Fibroblast of the aortic adventitia (primary cell): ENCODE measurements at regions not wholly inside any gene's neighbourhood (a gene's known extent, or its start where the extent isn't known, plus 50 kb on each side); places are given as distances from the start of the nearest gene placed in this dataset.

Experiments
- DNase-seq: peaks from one replicate; pipeline ENCODE4 v3.0.0-alpha.2; 2010; ENCODE audit warnings: low read depth
- H3K4me3 ChIP-seq: 2 replicates; pipeline ENCODE4 v1.5.1; 2011; ENCODE audit warnings: low read depth, mild to moderate bottlenecking, control low read depth, low read length, moderate library complexity
- CTCF ChIP-seq: IDR thresholded peaks from 2 replicates; pipeline ENCODE4 v1.5.1; 2011; ENCODE audit warnings: mild to moderate bottlenecking, low read length, control low read depth, inconsistent platforms; ENCODE audit not compliant: insufficient read depth

GRCh38 chr4:45030059-45030458, 303.7 kb upstream of the GNPDA2 start:
- no peak for TF ChIP-seq CTCF
- no peak for DNase-seq
- H3K4me3 ChIP-seq = no peak overlapping the region

- H3K4me3 ChIP-seq = no peak overlapping the region
- DNase-seq = no peak
- TF ChIP-seq CTCF = no peak
Measured at GRCh38 chr4:45007508-45007907, 281.2 kb upstream of the GNPDA2 start.

- TF ChIP-seq CTCF = no peak
- no peak for DNase-seq
- H3K4me3 ChIP-seq = no peak overlapping the region
Measured at GRCh38 chr4:45006078-45006477, 279.7 kb upstream of the GNPDA2 start.

- no peak overlapping the region for H3K4me3 ChIP-seq
- no peak for TF ChIP-seq CTCF
- no peak for DNase-seq
Measured at GRCh38 chr4:45004847-45005565, 278.6 kb upstream of the GNPDA2 start.

- DNase-seq = no peak
- no peak for TF ChIP-seq CTCF
- H3K4me3 ChIP-seq = no peak overlapping the region
Measured at GRCh38 chr4:45004326-45004725, 278.0 kb upstream of the GNPDA2 start.

- TF ChIP-seq CTCF = no peak
- no peak overlapping the region for H3K4me3 ChIP-seq
- no peak for DNase-seq
Measured at GRCh38 chr4:44996276-44996845, 270.0 kb upstream of the GNPDA2 start.
